NT2/D1 (cell line): ENCODE measurements at regions not wholly inside any gene's neighbourhood (a gene's known extent, or its start where the extent isn't known, plus 50 kb on each side); places are given as distances from the start of the nearest gene placed in this dataset.

Experiments used
- SUZ12 ChIP-seq: IDR thresholded peaks from 2 replicates; pipeline ENCODE4 v1.6.1; 2011; ENCODE audit not compliant: insufficient read length, insufficient read depth; ENCODE audit errors: extremely low read depth
- YY1 ChIP-seq: IDR thresholded peaks from 2 replicates; pipeline ENCODE4 v1.6.1; 2011; ENCODE audit not compliant: insufficient read length, insufficient read depth
- ZNF274 ChIP-seq: IDR thresholded peaks from 2 replicates; pipeline ENCODE4 v1.6.1; 2011; ENCODE audit warnings: mild to moderate bottlenecking, low read depth, low read length

DNA sequence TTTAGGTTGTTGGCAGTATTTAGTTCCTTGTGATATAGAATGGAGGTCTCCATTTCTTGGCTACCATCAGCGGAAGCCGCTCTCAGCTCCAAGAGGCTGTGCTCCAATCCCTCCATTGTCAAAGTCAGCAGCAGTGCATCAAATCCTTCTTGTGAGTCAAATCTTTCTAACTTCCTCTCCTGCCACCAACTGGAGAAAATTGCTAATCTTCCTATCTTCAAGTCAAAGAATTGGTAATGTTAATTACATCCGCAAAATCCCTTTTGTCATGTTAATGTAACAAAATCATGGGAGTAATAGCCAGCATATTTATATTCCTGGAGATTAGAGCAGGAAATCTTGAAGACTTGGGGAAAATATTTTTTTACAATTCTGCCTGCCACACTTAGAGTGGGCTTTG lies 436.4 kb upstream of the DYNLRB2 start:
- TF ChIP-seq ZNF274 (no peak), YY1 (no peak), SUZ12 (no peak)
